SK-N-SH (cell line): ENCODE measurements at regions not wholly inside any gene's neighbourhood (a gene's known extent, or its start where the extent isn't known, plus 50 kb on each side); places are given as distances from the start of the nearest gene placed in this dataset.

Experiments used
- CTCF ChIA-PET: fragments of 300-600, 350-600 bp; formaldehyde crosslinking; extraction: SDS; loops from one replicate; lab custom pipeline; 2021; lab: Yijun Ruan, JAX
- POLR2A ChIA-PET: fragments of 350-600 bp; sonication (Branson Sonifier 250); formaldehyde crosslinking; extraction: SDS; loops from one replicate; lab custom pipeline; 2020; ENCODE audit warnings: antibody characterized with exemption, inconsistent platforms; lab: Yijun Ruan, JAX
- DNase-seq: peaks from one replicate; pipeline ENCODE4 v3.0.0; 2012
- H2AFZ ChIP-seq: fragments of 200-600 bp; sonication (generic); 2 replicates; pipeline ENCODE4 v1.8.1; 2016; ENCODE audit warnings: antibody characterized with exemption, mild to moderate bottlenecking, low read depth
- H3F3A ChIP-seq: fragments of 200-600 bp; sonication (generic); replicated peaks from 2 replicates; pipeline ENCODE3; 2016; ENCODE audit warnings: antibody characterized with exemption, mild to moderate bottlenecking; ENCODE audit not compliant: insufficient read depth
- H3K27ac ChIP-seq, 2 experiments: fragments of 200-500 bp in 1 of 2; fragments of 200-600 bp in 1 of 2; sonication (Bioruptor generic) in 1 of 2; sonication (generic), shearing (Covaris generic) in 1 of 2; 2 replicates each; pipeline versions ENCODE4 v1.5.1 to v1.6.1; 2014 to 2016; ENCODE audit warnings: low read depth in 2 of 2, inconsistent platforms in 1 of 2, low read length in 1 of 2, mild to moderate bottlenecking in 1 of 2, mixed read lengths in 1 of 2
- H3K27me3 ChIP-seq: fragments of 200-600 bp; sonication (generic), shearing (Covaris generic); 2 replicates; pipeline ENCODE4 v1.6.1; 2016; ENCODE audit warnings: mixed run types; ENCODE audit not compliant: insufficient read depth
- H3K36me3 ChIP-seq, 2 experiments: fragments of 200-500 bp in 1 of 2; fragments of 200-600 bp in 1 of 2; sonication (Bioruptor generic) in 1 of 2; sonication (generic) in 1 of 2; replicated peaks in 1 of 2; 2 replicates each; pipeline versions ENCODE3 to v1.5.1; 2014 to 2016; ENCODE audit warnings: low read length in 1 of 2, mild to moderate bottlenecking in 1 of 2; ENCODE audit not compliant: insufficient read depth in 2 of 2, control insufficient read depth in 1 of 2
- H3K4me1 ChIP-seq, 2 experiments: fragments of 200-500 bp in 1 of 2; fragments of 200-600 bp in 1 of 2; sonication (Bioruptor generic) in 1 of 2; sonication (generic), shearing (Covaris generic) in 1 of 2; 2 replicates each; pipeline versions ENCODE4 v1.5.1 to v1.6.1; 2014 to 2016; ENCODE audit warnings: low read depth in 1 of 2, low read length in 1 of 2, mixed run types in 1 of 2; ENCODE audit not compliant: insufficient read depth in 2 of 2, control insufficient read depth in 1 of 2
- H3K4me2 ChIP-seq: fragments of 200-600 bp; sonication (generic), shearing (Covaris generic); 2 replicates; pipeline ENCODE4 v1.6.1; 2017; ENCODE audit warnings: mixed run types
- H3K4me3 ChIP-seq, 2 experiments: fragments of 200-500 bp in 1 of 2; fragments of 200-600 bp in 1 of 2; sonication (Bioruptor generic) in 1 of 2; sonication (generic), shearing (Covaris generic) in 1 of 2; 2 replicates each; pipeline versions ENCODE4 v1.5.1 to v1.8.1; 2014 to 2016; ENCODE audit warnings: low read depth in 2 of 2, inconsistent platforms in 1 of 2, low read length in 1 of 2, mild to moderate bottlenecking in 1 of 2, mixed read lengths in 1 of 2, moderate library complexity in 1 of 2
- H3K79me2 ChIP-seq: fragments of 200-600 bp; sonication (generic); 2 replicates; pipeline ENCODE4 v1.8.1; 2017; ENCODE audit warnings: mild to moderate bottlenecking; ENCODE audit not compliant: insufficient read depth
- H3K9ac ChIP-seq: fragments of 200-600 bp; sonication (generic); 2 replicates; pipeline ENCODE4 v1.6.1; 2017; ENCODE audit warnings: mixed run types
- H3K9me2 ChIP-seq: fragments of 200-600 bp; sonication (generic); 2 replicates; pipeline ENCODE4 v1.6.1; 2017; ENCODE audit warnings: mixed run types
- H3K9me3 ChIP-seq: fragments of 200-600 bp; sonication (generic); 2 replicates; pipeline ENCODE4 v1.6.1; 2017; ENCODE audit warnings: mixed run types, mild to moderate bottlenecking, moderate library complexity
- H4K20me1 ChIP-seq: fragments of 200-600 bp; sonication (generic); 2 replicates; pipeline ENCODE4 v1.6.1; 2017; ENCODE audit warnings: mild to moderate bottlenecking, mixed run types; ENCODE audit not compliant: insufficient read depth
- ELF1 ChIP-seq: IDR thresholded peaks from 2 replicates; pipeline ENCODE4 v1.4.0; 2012
- EP300 ChIP-seq, 2 experiments: IDR thresholded peaks; 2 replicates each; pipeline versions ENCODE4 v1.4.0 to v1.6.1; 2012; ENCODE audit warnings: borderline replicate concordance in 1 of 2, low read depth in 1 of 2, low read length in 1 of 2
- EZH2phosphoT487 ChIP-seq: fragments of 200-600 bp; sonication (generic); IDR thresholded peaks from 2 replicates; pipeline ENCODE4 v1.6.1; 2017; ENCODE audit warnings: low read depth, mixed run types, mild to moderate bottlenecking, antibody characterized with exemption, moderate library complexity, borderline replicate concordance
- FOSL2 ChIP-seq: IDR thresholded peaks from 2 replicates; pipeline ENCODE4 v1.4.0; 2012; ENCODE audit warnings: low read depth, mild to moderate bottlenecking, moderate library complexity, borderline replicate concordance
- FOXJ3 ChIP-seq: sonication (generic); formaldehyde crosslinking; IDR thresholded peaks from 2 replicates; pipeline ENCODE4 v1.5.1; 2020; ENCODE audit warnings: mild to moderate bottlenecking, missing genetic modification reagents
- GATA2 ChIP-seq: sonication (generic); formaldehyde crosslinking; IDR thresholded peaks from 2 replicates; pipeline ENCODE4 v1.5.0; 2020; ENCODE audit warnings: mild to moderate bottlenecking, missing genetic modification reagents
- JUND ChIP-seq: IDR thresholded peaks from 2 replicates; pipeline ENCODE4 v1.4.0; 2012
- MEF2A ChIP-seq: IDR thresholded peaks from 2 replicates; pipeline ENCODE4 v1.4.0; 2012; ENCODE audit warnings: low read depth, borderline replicate concordance
- NFIC ChIP-seq: IDR thresholded peaks from 2 replicates; pipeline ENCODE4 v1.4.0; 2012; ENCODE audit warnings: borderline replicate concordance
- NRF1 ChIP-seq: IDR thresholded peaks from 2 replicates; pipeline ENCODE4 v1.6.1; 2012; ENCODE audit warnings: low read depth, mild to moderate bottlenecking, low read length
- POLR2AphosphoS5 ChIP-seq: IDR thresholded peaks from 2 replicates; pipeline ENCODE4 v1.6.1; 2012; ENCODE audit warnings: low read depth, low read length
- SIN3A ChIP-seq: IDR thresholded peaks from 2 replicates; pipeline ENCODE4 v1.6.1; 2012; ENCODE audit warnings: low read depth, mild to moderate bottlenecking, low read length, moderate library complexity, borderline replicate concordance
- SMC3 ChIP-seq: IDR thresholded peaks from 2 replicates; pipeline ENCODE4 v1.6.1; 2012; ENCODE audit warnings: low read depth, low read length, improper control_type of control experiment
- TCF12 ChIP-seq: IDR thresholded peaks from 2 replicates; pipeline ENCODE4 v1.4.0; 2012
- TEAD4 ChIP-seq: IDR thresholded peaks from 2 replicates; pipeline ENCODE4 v1.4.0; 2012; ENCODE audit warnings: mild to moderate bottlenecking, borderline replicate concordance; ENCODE audit not compliant: insufficient read depth
- YY1 ChIP-seq: IDR thresholded peaks from 2 replicates; pipeline ENCODE4 v1.4.0; 2012; ENCODE audit warnings: low read depth, mild to moderate bottlenecking
- WGBS: methylation state at CpG from one replicate; pipeline ENCODE4 v1.1.6; 2017; ENCODE audit warnings: low lambda C conversion rate; 5-methylcytosine and 5-hydroxymethylcytosine counted together
- TF ChIP-seq, protein P1 (sequence below): IDR thresholded peaks from 2 replicates; pipeline ENCODE4 v1.4.0; 2012; ENCODE audit warnings: low read depth
- TF ChIP-seq, protein P2 (sequence below): IDR thresholded peaks from 2 replicates; pipeline ENCODE4 v1.6.1; 2012; ENCODE audit warnings: mild to moderate bottlenecking, low read depth, low read length, moderate library complexity

DNA sequence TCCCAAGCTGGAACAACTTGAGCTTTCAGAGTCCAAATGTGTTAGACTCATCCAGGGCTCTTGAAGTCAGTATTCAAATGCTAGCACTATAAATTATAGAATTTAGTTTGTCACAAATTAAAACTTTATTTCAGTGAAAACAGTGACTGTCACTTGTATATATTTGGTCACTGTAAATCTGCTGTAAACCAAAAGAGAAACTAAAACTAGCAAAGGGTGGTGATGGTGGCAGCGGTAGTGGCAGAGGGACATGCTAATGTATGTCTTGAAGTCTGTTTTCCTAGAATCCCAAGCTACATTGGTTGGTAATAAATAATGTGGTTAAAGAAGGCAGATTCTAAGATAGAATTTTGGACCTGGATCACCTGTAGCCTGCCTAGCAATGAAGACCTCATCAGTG lies 140.4 kb upstream of the CENPW start:
- Histone ChIP-seq H4K20me1 (no peaks in the 10 kb centered on the region), H3F3A (no peaks in the 10 kb centered on the region), H3K4me1 (no peaks in the 10 kb centered on the region; a peak in 2 of 4 replicates), H3K9me2 (no peaks in the 10 kb centered on the region; the same call in 1 of the 2 replicates), H3K36me3 (no peaks in the 10 kb centered on the region), H3K4me3 (no peak overlapping the region), H3K9me3 (no peaks in the 10 kb centered on the region), H3K27ac (no peak overlapping the region), H3K9ac (no peak overlapping the region), H2AFZ (no peak overlapping the region), H3K79me2 (no peaks in the 10 kb centered on the region), H3K27me3 (no peaks in the 10 kb centered on the region), H3K4me2 (no peak overlapping the region)
- ChIA-PET CTCF (no interaction called here), POLR2A (no interaction called here)
- TF ChIP-seq ELF1, result no peak
- TF ChIP-seq YY1, result no peak
- TF ChIP-seq, protein P1, sequence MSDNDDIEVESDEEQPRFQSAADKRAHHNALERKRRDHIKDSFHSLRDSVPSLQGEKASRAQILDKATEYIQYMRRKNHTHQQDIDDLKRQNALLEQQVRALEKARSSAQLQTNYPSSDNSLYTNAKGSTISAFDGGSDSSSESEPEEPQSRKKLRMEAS, result no peak
- TF ChIP-seq, protein P2, sequence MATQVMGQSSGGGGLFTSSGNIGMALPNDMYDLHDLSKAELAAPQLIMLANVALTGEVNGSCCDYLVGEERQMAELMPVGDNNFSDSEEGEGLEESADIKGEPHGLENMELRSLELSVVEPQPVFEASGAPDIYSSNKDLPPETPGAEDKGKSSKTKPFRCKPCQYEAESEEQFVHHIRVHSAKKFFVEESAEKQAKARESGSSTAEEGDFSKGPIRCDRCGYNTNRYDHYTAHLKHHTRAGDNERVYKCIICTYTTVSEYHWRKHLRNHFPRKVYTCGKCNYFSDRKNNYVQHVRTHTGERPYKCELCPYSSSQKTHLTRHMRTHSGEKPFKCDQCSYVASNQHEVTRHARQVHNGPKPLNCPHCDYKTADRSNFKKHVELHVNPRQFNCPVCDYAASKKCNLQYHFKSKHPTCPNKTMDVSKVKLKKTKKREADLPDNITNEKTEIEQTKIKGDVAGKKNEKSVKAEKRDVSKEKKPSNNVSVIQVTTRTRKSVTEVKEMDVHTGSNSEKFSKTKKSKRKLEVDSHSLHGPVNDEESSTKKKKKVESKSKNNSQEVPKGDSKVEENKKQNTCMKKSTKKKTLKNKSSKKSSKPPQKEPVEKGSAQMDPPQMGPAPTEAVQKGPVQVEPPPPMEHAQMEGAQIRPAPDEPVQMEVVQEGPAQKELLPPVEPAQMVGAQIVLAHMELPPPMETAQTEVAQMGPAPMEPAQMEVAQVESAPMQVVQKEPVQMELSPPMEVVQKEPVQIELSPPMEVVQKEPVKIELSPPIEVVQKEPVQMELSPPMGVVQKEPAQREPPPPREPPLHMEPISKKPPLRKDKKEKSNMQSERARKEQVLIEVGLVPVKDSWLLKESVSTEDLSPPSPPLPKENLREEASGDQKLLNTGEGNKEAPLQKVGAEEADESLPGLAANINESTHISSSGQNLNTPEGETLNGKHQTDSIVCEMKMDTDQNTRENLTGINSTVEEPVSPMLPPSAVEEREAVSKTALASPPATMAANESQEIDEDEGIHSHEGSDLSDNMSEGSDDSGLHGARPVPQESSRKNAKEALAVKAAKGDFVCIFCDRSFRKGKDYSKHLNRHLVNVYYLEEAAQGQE, result no peak
- no peak for TF ChIP-seq EP300 (IDR thresholded peaks at IDR 0.05; ENCODE audit: borderline replicate concordance in 1 of 2, low read depth in 1 of 2, low read length in 1 of 2)
- no peak for TF ChIP-seq JUND
- TF ChIP-seq SMC3, result no peak
- no peak for TF ChIP-seq NFIC
- no peak for TF ChIP-seq GATA2 (CRISPR knock-in tag)
- no peak for TF ChIP-seq EZH2phosphoT487
- TF ChIP-seq TEAD4, result no peak
- no peak for TF ChIP-seq NRF1
- no peak for TF ChIP-seq TCF12
- TF ChIP-seq MEF2A, result no peak
- no peak for TF ChIP-seq SIN3A
- no peak for TF ChIP-seq FOSL2
- no peak for TF ChIP-seq FOXJ3
- no peak for TF ChIP-seq POLR2AphosphoS5
- DNase-seq, result no peak
- 100% methylated on average over 1 of the region's 1 CpG for WGBS

- Histone ChIP-seq H3K4me1 (no peaks in the 10 kb centered on the region; a peak in 2 of 4 replicates), H4K20me1 (no peaks in the 10 kb centered on the region), H3K79me2 (no peaks in the 10 kb centered on the region), H3K27me3 (no peaks in the 10 kb centered on the region), H3K4me3 (no peak overlapping the region), H2AFZ (no peak overlapping the region), H3F3A (no peaks in the 10 kb centered on the region), H3K9me2 (no peaks in the 10 kb centered on the region), H3K36me3 (no peaks in the 10 kb centered on the region), H3K27ac (no peak overlapping the region), H3K4me2 (no peak overlapping the region), H3K9ac (no peak overlapping the region), H3K9me3 (no peaks in the 10 kb centered on the region)
- ChIA-PET CTCF (no interaction called here), POLR2A (no interaction called here)
- no peak for TF ChIP-seq GATA2 (CRISPR knock-in tag)
- 89% methylated on average over 2 of the region's 2 CpGs for WGBS
- DNase-seq, result no peak
Measured at GRCh38 chr6:126202707-126203106, 137.2 kb upstream of the CENPW start.
